WERI-Rb-1 (cell line): ENCODE measurements at regions not wholly inside any gene's neighbourhood (a gene's known extent, or its start where the extent isn't known, plus 50 kb on each side); places are given as distances from the start of the nearest gene placed in this dataset.

ENCODE experiments used
- DNase-seq: peaks from one replicate; pipeline ENCODE4 v3.0.0-alpha.2; 2020
- H3K27ac ChIP-seq: fragments of 250-450 bp; sonication (Bioruptor Pico); 2 replicates; pipeline ENCODE4 v1.5.1; 2020; ENCODE audit warnings: mild to moderate bottlenecking, moderate library complexity
- H3K27me3 ChIP-seq: fragments of 250-450 bp; sonication (Bioruptor Pico); 2 replicates; pipeline ENCODE4 v1.5.1; 2021; ENCODE audit warnings: mild to moderate bottlenecking, low read depth, moderate library complexity; ENCODE audit not compliant: insufficient read depth, severe bottlenecking
- H3K36me3 ChIP-seq: fragments of 250-450 bp; sonication (Bioruptor Pico); 2 replicates; pipeline ENCODE4 v1.5.1; 2020; ENCODE audit warnings: mild to moderate bottlenecking, moderate library complexity
- H3K4me3 ChIP-seq: 2 replicates; pipeline ENCODE4 v1.5.1; 2011; ENCODE audit warnings: low read depth, mild to moderate bottlenecking, control low read depth, low read length
- H3K9me3 ChIP-seq: fragments of 250-450 bp; sonication (Bioruptor Pico); 2 replicates; pipeline ENCODE4 v1.5.1; 2021; ENCODE audit warnings: mild to moderate bottlenecking, moderate library complexity; ENCODE audit not compliant: severe bottlenecking
- CTCF ChIP-seq: IDR thresholded peaks from 2 replicates; pipeline ENCODE4 v1.5.1; 2011; ENCODE audit warnings: low read depth, mild to moderate bottlenecking, control low read depth, inconsistent platforms, low read length

DNA sequence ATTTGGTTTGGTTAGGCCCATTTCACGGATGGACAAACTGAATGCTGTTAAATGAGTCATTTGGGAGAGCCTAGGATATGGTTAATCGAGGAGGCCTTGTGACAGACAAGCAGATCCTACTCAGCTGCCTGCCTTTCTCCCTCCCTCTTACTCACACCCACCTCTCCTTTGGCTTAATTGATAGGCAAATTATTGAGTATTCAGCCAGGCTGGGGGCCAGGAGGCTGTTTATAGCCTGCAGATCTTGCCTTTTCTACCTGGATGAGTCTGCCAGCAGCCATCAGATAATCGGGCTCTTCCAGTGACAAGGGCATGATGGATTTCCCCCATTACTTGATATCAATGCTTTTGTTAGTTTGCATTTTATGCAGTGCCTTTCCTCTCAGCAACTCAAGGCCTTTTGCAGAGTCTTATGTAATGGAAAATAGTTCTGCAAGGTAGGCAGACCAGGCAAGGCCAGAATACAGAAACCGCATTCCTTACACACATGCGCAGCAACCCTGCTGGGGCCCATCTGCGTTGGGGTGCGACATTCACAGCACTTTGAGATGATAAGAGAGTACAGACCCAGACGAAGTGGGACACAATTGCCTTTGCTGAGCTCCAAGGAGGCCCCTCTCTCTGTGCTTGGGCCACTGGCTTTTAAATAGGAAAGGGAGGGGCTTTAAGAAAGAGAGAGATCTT lies 96.2 kb upstream of the ATP6AP2 start:
- no peak for TF ChIP-seq CTCF
- no peak overlapping the region for H3K27ac ChIP-seq

DNA sequence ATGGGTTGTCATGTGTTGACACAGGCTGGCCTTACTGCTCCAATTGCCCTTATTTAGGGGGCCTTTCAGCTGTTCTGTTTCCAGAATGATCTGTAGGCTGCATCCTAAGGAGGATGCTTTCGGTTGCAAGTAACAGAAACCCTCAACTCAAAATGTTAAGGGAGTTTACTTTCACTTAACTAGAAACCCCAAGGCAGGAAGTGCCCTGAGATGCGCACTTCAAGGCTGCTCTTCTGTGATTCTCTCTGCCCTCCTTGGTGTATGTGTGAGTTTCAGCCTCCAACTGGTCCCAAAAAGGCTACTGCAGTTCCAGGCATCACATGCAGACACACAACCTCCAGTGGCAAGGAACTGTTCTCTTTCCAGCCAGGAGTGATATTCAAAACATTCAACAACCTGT lies 97.3 kb upstream of the ATP6AP2 start:
- Histone ChIP-seq H3K27me3 (peaks cover 16% of the 10 kb centered on the region), H3K9me3 (no peaks in the 10 kb centered on the region), H3K36me3 (no peaks in the 10 kb centered on the region), H3K4me3 (no peak overlapping the region), H3K27ac (no peak overlapping the region)
- DNase-seq, result no peak
- TF ChIP-seq CTCF, result no peak

More for the DNA sequence above, 96.2 kb upstream of the ATP6AP2 start:
- Histone ChIP-seq H3K36me3 (no peaks in the 10 kb centered on the region), H3K4me3 (no peak overlapping the region), H3K27me3 (peaks cover 15% of the 10 kb centered on the region), H3K9me3 (no peaks in the 10 kb centered on the region)
- DNase-seq, result no peak

- Histone ChIP-seq H3K27ac (no peak overlapping the region), H3K36me3 (no peaks in the 10 kb centered on the region), H3K9me3 (no peaks in the 10 kb centered on the region), H3K27me3 (peaks cover 19% of the 10 kb centered on the region), H3K4me3 (no peak overlapping the region)
- no peak for TF ChIP-seq CTCF
- DNase-seq, result no peak
These were observed 100.9 kb upstream of the ATP6AP2 start for GRCh38 chrX:40479777-40480318.

GRCh38 chrX:40478474-40479065 lies 102.2 kb upstream of the ATP6AP2 start:
- no peak overlapping the region for H3K27ac ChIP-seq
- no peak for DNase-seq
- H3K9me3 ChIP-seq, result no peaks in the 10 kb centered on the region

DNA sequence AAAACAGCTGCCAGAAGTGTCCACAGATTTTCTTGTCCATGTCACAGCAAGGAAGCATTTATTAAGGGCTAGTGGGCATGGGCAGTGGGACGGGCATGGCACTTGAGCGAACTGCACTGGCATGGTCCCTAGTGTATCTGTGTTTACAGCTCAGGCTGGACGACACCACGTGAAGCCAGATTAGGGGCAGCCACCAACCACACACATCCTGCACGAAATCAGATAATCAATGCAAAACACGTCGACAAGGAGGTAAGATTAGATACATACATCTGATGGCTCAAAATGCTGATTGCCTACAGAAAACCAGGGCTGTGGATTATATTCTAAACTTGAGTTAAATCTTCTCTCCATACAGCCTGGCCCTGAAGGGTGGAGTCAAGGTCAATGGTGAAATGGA lies 103.8 kb upstream of the ATP6AP2 start:
- no peak for TF ChIP-seq CTCF
- H3K27ac ChIP-seq, result no peak overlapping the region
- no peaks in the 10 kb centered on the region for H3K9me3 ChIP-seq
- H3K27me3 ChIP-seq, result peaks cover 16% of the 10 kb centered on the region
- H3K36me3 ChIP-seq, result no peaks in the 10 kb centered on the region
- H3K4me3 ChIP-seq, result no peak overlapping the region
- no peak for DNase-seq

More at GRCh38 chrX:40478474-40479065, 102.2 kb upstream of the ATP6AP2 start:
- Histone ChIP-seq H3K27me3 (peaks cover 16% of the 10 kb centered on the region), H3K36me3 (no peaks in the 10 kb centered on the region), H3K4me3 (no peak overlapping the region)
- no peak for TF ChIP-seq CTCF
